SHP77 (cell line): ENCODE measurements at regions not wholly inside any gene's neighbourhood (a gene's known extent, or its start where the extent isn't known, plus 50 kb on each side); places are given as distances from the start of the nearest gene placed in this dataset.

ENCODE experiments used
- DNase-seq, 2 experiments: peaks; one replicate each; lab custom pipeline; 2025; lab: John Stamatoyannopoulos, UW

- DNase-seq, result no peak
These were observed 588.1 kb upstream of the MEF2C start for GRCh38 chr5:89471115-89471514.

- DNase-seq, result no peak
These were observed 587.7 kb upstream of the MEF2C start for GRCh38 chr5:89470658-89471057.

GRCh38 chr5:89458332-89458656 lies 575.3 kb upstream of the MEF2C start:
- peak in 1 of 2 experiments; percentile 28 for DNase-seq

GRCh38 chr5:89457411-89458331 lies 574.7 kb upstream of the MEF2C start:
- peak; percentile 16 to 51 for DNase-seq

- DNase-seq, result no peak
These were observed 569.1 kb upstream of the MEF2C start for GRCh38 chr5:89452081-89452480.

GRCh38 chr5:89451263-89451662 lies 568.3 kb upstream of the MEF2C start:
- DNase-seq, result no peak

GRCh38 chr5:89450149-89450538 lies 567.2 kb upstream of the MEF2C start:
- no peak for DNase-seq

GRCh38 chr5:89449392-89450148 lies 566.6 kb upstream of the MEF2C start:
- no peak for DNase-seq

- no peak for DNase-seq
These were observed 564.0 kb upstream of the MEF2C start for GRCh38 chr5:89447027-89447426.

- no peak for DNase-seq
These were observed 562.2 kb upstream of the MEF2C start for GRCh38 chr5:89445106-89445745.

- no peak for DNase-seq
These were observed 561.1 kb upstream of the MEF2C start for GRCh38 chr5:89444088-89444487.

GRCh38 chr5:89443508-89443907 lies 560.5 kb upstream of the MEF2C start:
- no peak for DNase-seq

- no peak for DNase-seq
These were observed 559.0 kb upstream of the MEF2C start for GRCh38 chr5:89441965-89442364.

GRCh38 chr5:89440670-89441069 lies 557.7 kb upstream of the MEF2C start:
- no peak for DNase-seq

GRCh38 chr5:89437450-89438435 lies 554.8 kb upstream of the MEF2C start:
- no peak for DNase-seq

GRCh38 chr5:89436464-89436863 lies 553.5 kb upstream of the MEF2C start:
- DNase-seq, result no peak

- DNase-seq, result no peak
These were observed 552.4 kb upstream of the MEF2C start for GRCh38 chr5:89435347-89435746.

GRCh38 chr5:89428624-89429023 lies 545.6 kb upstream of the MEF2C start:
- no peak for DNase-seq

- no peak for DNase-seq
These were observed 542.1 kb upstream of the MEF2C start for GRCh38 chr5:89425062-89425461.

GRCh38 chr5:89421035-89421434 lies 538.1 kb upstream of the MEF2C start:
- no peak for DNase-seq

GRCh38 chr5:89418407-89419085 lies 535.6 kb upstream of the MEF2C start:
- no peak for DNase-seq
